ENCODE measurements at regions not wholly inside any gene's neighbourhood (a gene's known extent, or its start where the extent isn't known, plus 50 kb on each side); places are given as distances from the start of the nearest gene placed in this dataset.

DNA sequence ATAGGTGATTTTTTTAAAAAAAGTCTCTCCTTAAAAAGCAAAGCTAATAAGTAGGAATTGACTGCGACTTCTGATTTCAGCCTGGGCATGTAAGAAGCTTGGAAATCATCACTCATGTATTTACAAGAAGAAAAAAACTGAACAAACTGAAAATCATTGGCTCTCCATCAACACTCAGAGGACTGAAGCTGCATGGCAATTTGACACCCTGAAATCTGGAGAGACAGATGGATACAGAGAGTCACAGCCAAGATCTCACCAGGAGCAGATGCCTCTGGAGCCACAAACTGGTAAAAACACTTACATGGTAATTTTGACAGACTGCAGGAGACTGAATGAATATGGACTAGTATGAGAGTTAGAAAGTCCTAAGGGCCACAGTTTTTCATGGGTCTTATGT is 191.2 kb upstream of the TCF21 start:
- peak; percentile 95 for DNase-seq

GRCh38 chr6:133698272-133698671 is 190.6 kb upstream of the TCF21 start:
- no peak for DNase-seq

DNA sequence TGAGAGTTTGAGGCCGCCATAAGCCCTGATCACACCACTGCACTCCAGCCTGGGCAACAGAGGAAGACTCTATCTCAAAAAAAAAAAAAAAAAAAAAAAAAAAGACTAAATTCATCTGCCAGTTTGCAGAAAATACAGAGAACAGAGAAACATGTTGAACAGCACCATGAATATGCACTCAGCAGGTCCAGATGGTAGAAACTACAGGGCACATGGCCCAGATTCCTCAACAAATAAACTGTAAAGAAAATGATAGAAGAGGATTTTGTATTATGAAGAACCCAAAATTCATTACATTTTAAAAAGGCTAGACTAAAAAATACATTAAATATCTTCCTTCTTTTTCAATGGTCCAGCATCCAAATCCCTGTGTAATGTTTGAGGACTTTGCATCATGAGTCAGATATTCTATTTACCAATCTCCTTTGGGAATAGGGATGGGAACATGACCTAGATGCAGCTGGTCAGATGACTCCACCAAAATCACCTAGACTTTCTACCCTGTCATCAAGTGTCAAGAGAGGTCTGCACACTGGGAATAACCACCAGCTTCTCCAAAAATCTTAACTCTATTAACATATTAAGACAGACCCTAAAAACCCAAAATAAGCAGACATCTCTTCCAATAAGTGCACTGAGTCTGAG is 189.1 kb upstream of the TCF21 start:
- no peak for DNase-seq

- DNase-seq = no peak
These were observed 187.1 kb upstream of the TCF21 start for GRCh38 chr6:133701633-133702331.

GRCh38 chr6:133704371-133704770 is 184.5 kb upstream of the TCF21 start:
- no peak for DNase-seq

DNA sequence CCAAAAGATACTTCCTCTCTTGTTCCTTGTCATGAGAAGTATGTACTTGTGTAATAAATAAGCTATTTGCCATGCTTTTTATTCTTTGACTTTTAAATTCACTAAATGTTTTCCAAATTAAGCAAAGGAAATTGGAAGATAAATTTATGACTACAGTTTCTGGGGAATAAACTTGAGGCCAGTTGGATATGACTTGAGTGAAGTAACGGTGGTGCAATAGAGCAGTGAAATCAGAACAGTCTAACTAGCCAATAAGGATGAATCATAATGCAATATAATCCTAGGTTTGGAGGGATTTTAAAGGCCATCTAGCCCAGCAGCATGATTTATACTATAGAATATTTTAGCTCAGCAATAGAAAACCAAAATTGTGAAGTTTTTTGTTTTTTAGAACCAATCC is 183.8 kb upstream of the TCF21 start:
- DNase-seq = no peak

DNA sequence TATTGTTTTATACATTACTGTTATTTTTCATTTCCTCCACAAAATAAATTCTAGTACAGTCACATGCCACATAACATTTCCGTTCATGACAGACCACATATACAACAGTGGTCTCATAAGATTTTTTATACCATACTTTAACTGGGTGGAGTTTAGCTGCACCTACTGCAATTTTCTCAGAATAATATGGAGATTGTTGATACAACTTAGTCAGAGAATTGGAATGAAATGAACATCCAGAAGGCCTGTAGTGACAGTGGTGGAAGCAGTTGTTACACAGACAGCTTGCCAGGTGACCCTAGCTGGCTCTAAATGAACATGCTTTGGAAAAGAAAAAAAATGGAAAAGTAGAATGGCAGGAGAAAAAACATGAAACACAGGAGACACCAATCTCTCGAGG is 183.2 kb upstream of the TCF21 start:
- no peak for DNase-seq

DNA sequence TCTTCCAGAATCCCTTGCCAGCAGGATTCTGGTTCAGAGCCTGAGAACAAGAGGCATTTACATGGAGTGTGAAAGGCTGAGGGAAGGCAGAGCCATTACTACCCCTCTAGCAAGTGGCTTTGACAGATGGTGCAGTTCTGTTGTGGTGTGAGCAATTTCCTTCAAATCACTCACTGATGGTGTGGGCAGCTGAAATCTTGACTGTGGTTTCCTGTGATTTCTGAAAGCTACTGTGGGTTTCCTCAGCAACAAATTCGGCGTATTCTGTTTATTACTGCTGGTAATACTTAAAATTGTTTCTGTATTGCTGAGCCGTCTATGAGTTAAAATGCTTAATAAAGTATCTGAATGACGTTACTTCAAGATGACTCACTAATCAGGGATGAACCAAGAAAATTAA is 181.5 kb upstream of the TCF21 start:
- peak; percentile 72 for DNase-seq

DNA sequence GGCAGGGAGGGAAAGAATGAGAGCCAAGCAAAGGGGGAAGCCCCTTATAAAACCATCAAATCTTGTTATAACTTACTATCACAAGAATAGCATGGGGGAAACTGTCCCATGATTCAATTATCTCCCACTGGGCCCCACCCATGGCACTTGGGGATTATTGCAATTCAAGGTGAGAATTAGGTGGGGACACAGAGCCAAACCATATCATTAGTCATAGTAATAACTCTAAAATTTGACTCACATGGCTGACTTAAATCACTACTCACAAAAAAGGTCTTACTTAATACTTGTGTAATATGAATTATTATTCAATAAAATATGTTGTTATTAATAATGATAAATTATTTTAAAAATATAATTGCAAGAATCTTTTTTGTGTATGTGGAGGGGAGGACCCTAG is 178.1 kb upstream of the TCF21 start:
- DNase-seq = no peak

- DNase-seq = no peak
These were observed 173.6 kb upstream of the TCF21 start for GRCh38 chr6:133715270-133715669.

DNA sequence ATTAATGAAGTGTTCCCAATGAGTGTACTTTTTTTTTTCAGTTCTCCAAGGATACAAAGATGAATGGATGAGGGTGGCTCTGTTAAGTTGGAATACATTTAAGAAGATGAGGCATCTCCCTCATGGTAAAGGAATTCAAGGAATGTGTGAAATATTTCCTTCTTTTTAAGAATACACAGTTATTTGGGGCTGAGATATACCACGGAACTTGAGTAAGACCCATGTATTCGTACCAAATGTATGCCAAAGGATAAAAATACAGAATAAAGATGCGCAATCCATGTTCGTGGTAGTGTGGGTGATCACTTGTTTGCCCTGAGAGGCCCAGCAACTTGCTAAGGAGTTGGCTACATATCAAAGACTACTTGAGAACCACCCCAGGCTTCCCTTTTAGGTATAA is 164.2 kb upstream of the TCF21 start:
- DNase-seq = no peak

- DNase-seq = no peak
These were observed 162.7 kb upstream of the TCF21 start for GRCh38 chr6:133726188-133726587.

DNA sequence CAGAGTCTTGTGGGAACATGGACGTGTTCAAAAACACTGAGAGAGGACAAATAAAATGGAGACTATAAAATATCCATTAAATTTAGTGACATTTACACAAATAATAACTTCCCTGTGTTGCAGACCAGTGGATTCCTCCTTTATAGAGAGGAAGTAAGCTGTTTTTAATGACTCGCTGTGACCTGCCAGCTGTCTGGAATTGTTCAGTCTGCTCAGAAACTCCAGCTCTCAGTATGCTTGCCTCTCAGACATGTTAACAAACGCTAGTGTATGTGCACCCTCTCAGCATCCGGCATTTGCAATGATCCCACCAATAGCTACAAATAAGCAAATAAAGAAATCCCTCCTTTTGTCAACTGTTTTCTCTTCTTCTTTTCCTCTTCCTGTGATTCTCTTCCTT is 158.0 kb upstream of the TCF21 start:
- DNase-seq = no peak

GRCh38 chr6:133740218-133740617 is 148.7 kb upstream of the TCF21 start:
- DNase-seq = no peak

GRCh38 chr6:133740816-133741215 is 148.1 kb upstream of the TCF21 start:
- no peak for DNase-seq

GRCh38 chr6:133741375-133741861 is 147.5 kb upstream of the TCF21 start:
- DNase-seq = peak; percentile 97

GRCh38 chr6:133743621-133744020 is 145.3 kb upstream of the TCF21 start:
- peak; percentile 55 for DNase-seq

DNA sequence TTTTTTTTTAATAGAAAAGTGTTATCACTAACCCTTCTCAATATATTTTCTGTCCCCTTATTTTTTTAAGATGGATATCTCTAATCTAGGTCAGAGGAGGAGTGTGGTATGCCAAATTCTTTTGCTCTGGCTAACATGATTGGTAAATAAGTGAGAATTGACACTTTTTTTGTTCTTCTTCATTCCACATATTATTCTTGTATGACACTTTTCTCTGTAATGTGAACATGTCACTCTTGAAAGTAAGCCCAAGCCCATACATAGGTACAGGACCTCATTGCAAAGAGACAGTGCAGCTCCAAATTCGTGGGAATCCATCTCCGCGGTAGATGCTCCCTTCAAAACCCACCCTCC is 142.5 kb upstream of the TCF21 start:
- DNase-seq = no peak

GRCh38 chr6:133748628-133749027 is 140.3 kb upstream of the TCF21 start:
- no peak for DNase-seq

DNA sequence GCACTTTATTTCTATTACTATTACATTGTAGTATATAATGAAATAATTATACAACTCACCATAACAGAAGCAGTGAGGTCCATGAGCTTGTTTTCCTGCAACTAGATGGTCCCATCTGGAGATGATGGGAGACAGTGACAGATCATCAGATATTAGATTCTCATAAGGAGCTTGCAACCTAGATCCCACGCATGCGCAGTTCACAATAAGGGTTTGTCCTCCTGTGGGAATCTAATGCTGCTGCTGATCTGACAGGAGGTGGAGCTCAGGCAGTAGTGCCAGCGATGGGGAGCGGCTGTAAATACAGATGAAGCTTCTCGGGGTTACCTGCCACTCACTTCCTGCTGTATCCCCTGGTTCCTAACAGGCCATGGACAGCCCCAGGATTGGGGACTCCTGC is 139.5 kb upstream of the TCF21 start:
- no peak for DNase-seq

GRCh38 chr6:133752129-133752528 is 136.8 kb upstream of the TCF21 start:
- no peak for DNase-seq

GRCh38 chr6:133753756-133754155 is 135.2 kb upstream of the TCF21 start:
- no peak for DNase-seq

DNA sequence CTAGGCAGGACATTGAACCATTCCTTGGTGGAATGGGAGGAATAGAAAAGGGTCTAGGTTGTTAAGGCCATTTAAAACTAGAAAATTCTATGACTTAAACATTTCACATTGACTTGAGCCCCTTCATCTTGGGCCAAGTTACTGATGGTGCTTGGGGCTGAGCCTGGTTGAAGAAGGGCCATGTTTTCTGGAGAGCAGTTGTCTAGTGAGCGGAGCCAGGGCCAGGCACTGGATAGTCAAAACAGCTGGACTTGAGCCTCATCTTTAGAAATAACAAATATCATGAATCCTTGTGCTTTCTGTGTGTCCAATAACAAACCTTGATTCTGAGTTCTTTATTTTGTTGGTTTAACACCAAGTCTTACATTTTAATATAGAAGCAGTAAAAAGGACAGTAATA is 134.6 kb upstream of the TCF21 start:
- no peak for DNase-seq

GRCh38 chr6:133756078-133756695 is 132.7 kb upstream of the TCF21 start:
- DNase-seq = no peak

DNA sequence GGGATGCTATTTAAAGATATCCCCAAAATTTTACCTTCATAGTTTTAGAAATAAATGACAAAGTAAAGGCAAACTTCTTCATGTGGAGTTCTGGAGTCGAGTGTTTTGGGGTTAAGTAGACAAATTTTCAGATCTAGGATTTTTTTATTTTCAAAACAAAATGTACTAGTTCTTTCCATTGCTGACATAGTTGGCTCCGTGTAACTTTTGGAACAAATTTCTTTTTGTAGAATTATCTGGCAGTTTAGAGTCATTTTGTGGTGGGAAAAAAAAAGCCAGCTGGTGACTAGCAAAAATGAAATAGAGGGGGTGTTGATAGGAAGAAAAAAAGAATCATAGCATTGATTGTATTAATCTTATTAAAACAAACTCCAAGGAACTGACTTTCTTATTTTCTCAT is 131.6 kb upstream of the TCF21 start:
- no peak for DNase-seq
